Nephron progenitor cell (in vitro differentiated cells): ENCODE measurements at regions not wholly inside any gene's neighbourhood (a gene's known extent, or its start where the extent isn't known, plus 50 kb on each side); places are given as distances from the start of the nearest gene placed in this dataset.

Experiments
- DNase-seq: peaks from one replicate; pipeline ENCODE4 v3.0.0; 2021
- H3K27ac Mint-ChIP-seq: 2 replicates; pipeline ENCODE4 v1.8.0; 2021; ENCODE audit warnings: mild to moderate bottlenecking, moderate library complexity, mixed read lengths
- H3K27me3 Mint-ChIP-seq: 2 replicates; pipeline ENCODE4 v1.8.0; 2021; ENCODE audit warnings: mild to moderate bottlenecking, low read depth, mixed read lengths; ENCODE audit not compliant: poor library complexity
- H3K36me3 Mint-ChIP-seq: 2 replicates; pipeline ENCODE4 v1.8.0; 2021; ENCODE audit warnings: low read depth, mixed read lengths
- H3K4me1 Mint-ChIP-seq: 2 replicates; pipeline ENCODE4 v1.8.0; 2021; ENCODE audit warnings: mixed read lengths
- H3K4me3 Mint-ChIP-seq: 2 replicates; pipeline ENCODE4 v1.8.0; 2021; ENCODE audit warnings: mild to moderate bottlenecking, moderate library complexity, mixed read lengths
- H3K9me3 Mint-ChIP-seq: 2 replicates; pipeline ENCODE4 v1.8.0; 2021; ENCODE audit warnings: mild to moderate bottlenecking, moderate library complexity, mixed read lengths
- CTCF ChIP-seq: fragments of 200-600 bp; sonication (generic); IDR thresholded peaks from 2 replicates; pipeline ENCODE4 v1.5.0; 2021; ENCODE audit warnings: antibody characterized with exemption

GRCh38 chr4:25487155-25487554 is 110.1 kb downstream of the ANAPC4 start:
- Mint-ChIP-seq H3K4me3 (no peak overlapping the region), H3K9me3 (peaks cover 26% of the 10 kb centered on the region), H3K36me3 (peaks cover 6% of the 10 kb centered on the region), H3K27me3 (no peaks in the 10 kb centered on the region), H3K27ac (no peak overlapping the region), H3K4me1 (no peaks in the 10 kb centered on the region)
- no peak for DNase-seq
- no peak for TF ChIP-seq CTCF

DNA sequence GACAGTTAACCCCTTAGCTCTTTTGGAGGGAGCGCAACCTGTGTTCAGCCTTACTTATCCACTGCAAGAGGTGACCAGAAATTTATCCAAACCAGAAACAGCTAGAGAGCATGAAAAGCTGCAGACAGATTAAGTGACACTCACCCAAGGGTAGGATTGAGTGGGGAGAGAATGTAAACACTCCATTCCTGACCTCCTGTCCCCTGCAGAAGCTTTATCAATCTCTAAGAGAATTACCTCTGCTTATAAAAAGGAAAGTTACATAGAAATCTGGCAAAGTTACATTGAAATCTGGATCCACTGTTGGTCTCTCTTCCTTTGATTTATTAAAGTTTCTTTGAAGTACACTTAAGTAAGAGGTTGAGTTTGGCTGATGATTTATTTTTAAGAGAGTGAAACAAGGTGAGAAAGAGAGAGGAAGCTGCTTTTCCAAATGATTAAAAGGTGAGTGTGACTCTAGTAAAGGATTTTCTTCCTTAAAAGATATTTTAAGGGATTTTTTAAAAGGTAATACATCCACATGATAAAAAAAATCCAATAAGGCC is 112.3 kb downstream of the ANAPC4 start:
- H3K27me3 Mint-ChIP-seq, result peaks cover 3% of the 10 kb centered on the region
- H3K27ac Mint-ChIP-seq, result no peak overlapping the region
- DNase-seq, result no peak
- H3K4me3 Mint-ChIP-seq, result no peak overlapping the region
- peaks cover 6% of the 10 kb centered on the region for H3K36me3 Mint-ChIP-seq
- H3K9me3 Mint-ChIP-seq, result peaks cover 34% of the 10 kb centered on the region
- TF ChIP-seq CTCF, result no peak
- no peaks in the 10 kb centered on the region for H3K4me1 Mint-ChIP-seq

DNA sequence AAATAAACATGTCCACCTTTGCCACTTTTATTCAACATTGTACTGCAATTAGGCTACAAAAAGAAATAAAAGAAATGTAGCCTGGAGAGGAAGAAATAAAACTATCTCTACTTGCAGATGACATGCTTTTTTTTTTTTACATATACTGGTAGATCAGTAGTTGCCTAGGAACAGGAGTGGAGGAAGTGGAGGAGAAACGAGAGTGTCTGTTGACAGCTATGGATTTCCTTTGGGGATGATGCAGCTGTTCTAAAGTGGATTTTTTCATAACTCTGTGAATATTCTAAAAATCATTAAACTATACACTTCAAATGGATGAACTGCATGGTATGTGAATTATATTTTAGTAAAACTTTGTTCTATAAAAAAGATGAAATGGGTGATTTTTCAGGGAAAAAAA is 116.4 kb downstream of the ANAPC4 start:
- no peak overlapping the region for H3K4me3 Mint-ChIP-seq
- no peak overlapping the region for H3K27ac Mint-ChIP-seq
- no peak for DNase-seq
- H3K9me3 Mint-ChIP-seq, result peaks cover 16% of the 10 kb centered on the region
- H3K27me3 Mint-ChIP-seq, result peaks cover 20% of the 10 kb centered on the region
- no peak for TF ChIP-seq CTCF
- H3K36me3 Mint-ChIP-seq, result no peaks in the 10 kb centered on the region
- H3K4me1 Mint-ChIP-seq, result no peaks in the 10 kb centered on the region

- Mint-ChIP-seq H3K4me1 (no peaks in the 10 kb centered on the region), H3K27me3 (peaks cover 22% of the 10 kb centered on the region), H3K4me3 (no peak overlapping the region)
Measured at GRCh38 chr4:25494166-25494565, 117.1 kb downstream of the ANAPC4 start.

DNA sequence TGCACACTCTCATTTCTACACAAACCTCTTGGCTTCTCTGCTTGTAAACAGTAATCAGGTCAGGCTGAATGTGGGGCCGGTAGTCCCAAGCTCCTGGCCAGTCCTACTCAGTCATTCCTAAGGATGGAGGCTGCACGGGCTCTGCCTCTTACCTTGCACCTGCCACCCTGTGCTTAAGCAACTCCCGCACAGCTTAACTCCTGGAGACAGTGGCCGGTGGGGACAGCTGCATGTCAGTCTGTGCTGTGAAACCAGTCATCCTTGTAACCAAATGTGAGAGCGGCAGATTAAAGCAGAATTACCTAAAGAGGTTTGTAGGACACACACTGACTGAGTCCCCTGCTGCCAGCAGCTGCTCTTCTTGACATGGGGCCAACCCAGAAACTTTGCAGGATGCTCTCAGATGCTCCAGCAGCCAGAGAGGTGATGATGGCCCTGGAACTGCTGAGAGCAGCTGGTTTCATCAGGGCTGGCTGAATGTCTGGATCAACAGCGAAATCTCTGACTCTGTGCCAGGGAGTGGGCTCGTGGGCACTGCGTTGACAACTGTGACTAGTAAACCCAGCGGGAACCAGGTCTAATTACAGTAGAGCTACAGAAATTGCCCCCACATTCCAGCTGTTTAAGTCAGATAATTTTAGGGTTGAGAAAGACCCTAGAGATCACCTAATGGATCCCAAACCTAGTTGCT is 123.7 kb downstream of the ANAPC4 start:
- no peaks in the 10 kb centered on the region for H3K4me1 Mint-ChIP-seq

More at GRCh38 chr4:25494166-25494565, 117.1 kb downstream of the ANAPC4 start:
- no peak for TF ChIP-seq CTCF
- Mint-ChIP-seq H3K36me3 (no peaks in the 10 kb centered on the region), H3K9me3 (peaks cover 15% of the 10 kb centered on the region), H3K27ac (no peak overlapping the region)
- DNase-seq, result no peak

More for the DNA sequence above, 123.7 kb downstream of the ANAPC4 start:
- TF ChIP-seq CTCF, result no peak
- no peaks in the 10 kb centered on the region for H3K36me3 Mint-ChIP-seq
- no peak overlapping the region for H3K27ac Mint-ChIP-seq
- H3K9me3 Mint-ChIP-seq, result peaks cover 6% of the 10 kb centered on the region
- H3K4me3 Mint-ChIP-seq, result no peak overlapping the region
- DNase-seq, result no peak
- peaks cover 36% of the 10 kb centered on the region for H3K27me3 Mint-ChIP-seq
